Activated naive CD8-positive, alpha-beta T cell treated with anti-CD3 and anti-CD28 coated beads for 36 hours (primary cell): ENCODE measurements at regions not wholly inside any gene's neighbourhood (a gene's known extent, or its start where the extent isn't known, plus 50 kb on each side); places are given as distances from the start of the nearest gene placed in this dataset.

Experiments used
- DNase-seq: peaks from one replicate; pipeline ENCODE4 v3.0.0; 2021
- H3K27ac Mint-ChIP-seq: one replicate; pipeline ENCODE4 v1.8.0; 2022; ENCODE audit warnings: mild to moderate bottlenecking, moderate library complexity, mixed read lengths
- H3K27me3 Mint-ChIP-seq: one replicate; pipeline ENCODE4 v1.8.0; 2022; ENCODE audit warnings: mild to moderate bottlenecking, mixed read lengths
- H3K36me3 Mint-ChIP-seq: one replicate; pipeline ENCODE4 v1.8.0; 2021; ENCODE audit warnings: mild to moderate bottlenecking, mixed read lengths
- H3K4me1 Mint-ChIP-seq: one replicate; pipeline ENCODE4 v1.8.0; 2021; ENCODE audit warnings: mixed read lengths
- H3K4me3 Mint-ChIP-seq: one replicate; pipeline ENCODE4 v1.8.0; 2022; ENCODE audit warnings: mild to moderate bottlenecking, moderate library complexity, mixed read lengths
- H3K9me3 Mint-ChIP-seq: one replicate; pipeline ENCODE4 v1.8.0; 2022; ENCODE audit warnings: mixed read lengths

- Mint-ChIP-seq H3K36me3 (no peaks in the 10 kb centered on the region), H3K27me3 (peaks cover 5% of the 10 kb centered on the region), H3K4me1 (no peaks in the 10 kb centered on the region), H3K27ac (no peak overlapping the region), H3K4me3 (no peak overlapping the region), H3K9me3 (no peaks in the 10 kb centered on the region)
- DNase-seq, result no peak
These were observed 85.4 kb upstream of the NR4A3 start for GRCh38 chr9:99736291-99736690.

- Mint-ChIP-seq H3K4me3 (no peak overlapping the region), H3K36me3 (no peaks in the 10 kb centered on the region), H3K27ac (no peak overlapping the region), H3K9me3 (no peaks in the 10 kb centered on the region), H3K4me1 (no peaks in the 10 kb centered on the region), H3K27me3 (peaks cover 5% of the 10 kb centered on the region)
- no peak for DNase-seq
These were observed 84.0 kb upstream of the NR4A3 start for GRCh38 chr9:99737649-99738048.

GRCh38 chr9:99743006-99743405, 78.7 kb upstream of the NR4A3 start:
- H3K36me3 Mint-ChIP-seq, result no peaks in the 10 kb centered on the region
- H3K9me3 Mint-ChIP-seq, result no peaks in the 10 kb centered on the region
- no peaks in the 10 kb centered on the region for H3K27me3 Mint-ChIP-seq
- no peaks in the 10 kb centered on the region for H3K4me1 Mint-ChIP-seq
- no peak overlapping the region for H3K4me3 Mint-ChIP-seq
- DNase-seq, result no peak
- no peak overlapping the region for H3K27ac Mint-ChIP-seq

GRCh38 chr9:99743455-99743854, 78.2 kb upstream of the NR4A3 start:
- DNase-seq, result no peak
- no peaks in the 10 kb centered on the region for H3K27me3 Mint-ChIP-seq
- no peaks in the 10 kb centered on the region for H3K9me3 Mint-ChIP-seq
- no peaks in the 10 kb centered on the region for H3K36me3 Mint-ChIP-seq
- no peaks in the 10 kb centered on the region for H3K4me1 Mint-ChIP-seq
- H3K27ac Mint-ChIP-seq, result no peak overlapping the region
- H3K4me3 Mint-ChIP-seq, result no peak overlapping the region

GRCh38 chr9:99744132-99744531, 77.6 kb upstream of the NR4A3 start:
- H3K27me3 Mint-ChIP-seq, result no peaks in the 10 kb centered on the region
- no peak overlapping the region for H3K4me3 Mint-ChIP-seq
- DNase-seq, result no peak
- H3K36me3 Mint-ChIP-seq, result no peaks in the 10 kb centered on the region
- no peaks in the 10 kb centered on the region for H3K4me1 Mint-ChIP-seq
- no peaks in the 10 kb centered on the region for H3K9me3 Mint-ChIP-seq
- no peak overlapping the region for H3K27ac Mint-ChIP-seq

GRCh38 chr9:99745085-99745484, 76.6 kb upstream of the NR4A3 start:
- H3K36me3 Mint-ChIP-seq, result no peaks in the 10 kb centered on the region
- no peaks in the 10 kb centered on the region for H3K4me1 Mint-ChIP-seq
- H3K9me3 Mint-ChIP-seq, result no peaks in the 10 kb centered on the region
- H3K4me3 Mint-ChIP-seq, result no peak overlapping the region
- no peaks in the 10 kb centered on the region for H3K27me3 Mint-ChIP-seq
- no peak for DNase-seq
- H3K27ac Mint-ChIP-seq, result no peak overlapping the region

- H3K4me1 Mint-ChIP-seq, result no peaks in the 10 kb centered on the region
These were observed 75.3 kb upstream of the NR4A3 start for GRCh38 chr9:99746406-99746805.

GRCh38 chr9:99748266-99748665, 73.4 kb upstream of the NR4A3 start:
- no peaks in the 10 kb centered on the region for H3K9me3 Mint-ChIP-seq
- H3K27me3 Mint-ChIP-seq, result no peaks in the 10 kb centered on the region
- H3K4me1 Mint-ChIP-seq, result no peaks in the 10 kb centered on the region
- H3K36me3 Mint-ChIP-seq, result no peaks in the 10 kb centered on the region
- no peak for DNase-seq
- H3K27ac Mint-ChIP-seq, result no peak overlapping the region
- no peak overlapping the region for H3K4me3 Mint-ChIP-seq

More at GRCh38 chr9:99746406-99746805, 75.3 kb upstream of the NR4A3 start:
- Mint-ChIP-seq H3K27me3 (no peaks in the 10 kb centered on the region), H3K9me3 (no peaks in the 10 kb centered on the region), H3K27ac (no peak overlapping the region), H3K4me3 (no peak overlapping the region), H3K36me3 (no peaks in the 10 kb centered on the region)
- DNase-seq, result no peak

- no peak overlapping the region for H3K4me3 Mint-ChIP-seq
- no peaks in the 10 kb centered on the region for H3K4me1 Mint-ChIP-seq
- no peaks in the 10 kb centered on the region for H3K36me3 Mint-ChIP-seq
- H3K27ac Mint-ChIP-seq, result no peak overlapping the region
- no peaks in the 10 kb centered on the region for H3K27me3 Mint-ChIP-seq
- no peak for DNase-seq
- no peaks in the 10 kb centered on the region for H3K9me3 Mint-ChIP-seq
These were observed 73.0 kb upstream of the NR4A3 start for GRCh38 chr9:99748676-99749075.

- DNase-seq, result no peak
- Mint-ChIP-seq H3K27ac (no peak overlapping the region), H3K4me1 (no peaks in the 10 kb centered on the region), H3K4me3 (no peak overlapping the region), H3K27me3 (no peaks in the 10 kb centered on the region), H3K36me3 (no peaks in the 10 kb centered on the region), H3K9me3 (no peaks in the 10 kb centered on the region)
These were observed 72.0 kb upstream of the NR4A3 start for GRCh38 chr9:99749641-99750040.

- H3K9me3 Mint-ChIP-seq, result no peaks in the 10 kb centered on the region
- no peak for DNase-seq
- no peaks in the 10 kb centered on the region for H3K27me3 Mint-ChIP-seq
- no peaks in the 10 kb centered on the region for H3K4me1 Mint-ChIP-seq
- no peak overlapping the region for H3K27ac Mint-ChIP-seq
- H3K36me3 Mint-ChIP-seq, result no peaks in the 10 kb centered on the region
- no peak overlapping the region for H3K4me3 Mint-ChIP-seq
These were observed 71.2 kb upstream of the NR4A3 start for GRCh38 chr9:99750526-99750925.

- H3K4me1 Mint-ChIP-seq, result no peaks in the 10 kb centered on the region
- no peak overlapping the region for H3K4me3 Mint-ChIP-seq
- no peaks in the 10 kb centered on the region for H3K9me3 Mint-ChIP-seq
These were observed 69.1 kb upstream of the NR4A3 start for GRCh38 chr9:99752417-99753109.

GRCh38 chr9:99753436-99753835, 68.2 kb upstream of the NR4A3 start:
- H3K9me3 Mint-ChIP-seq, result no peaks in the 10 kb centered on the region
- H3K4me3 Mint-ChIP-seq, result no peak overlapping the region
- no peaks in the 10 kb centered on the region for H3K27me3 Mint-ChIP-seq
- H3K36me3 Mint-ChIP-seq, result no peaks in the 10 kb centered on the region
- no peaks in the 10 kb centered on the region for H3K4me1 Mint-ChIP-seq
- H3K27ac Mint-ChIP-seq, result no peak overlapping the region
- no peak for DNase-seq

More at GRCh38 chr9:99752417-99753109, 69.1 kb upstream of the NR4A3 start:
- DNase-seq, result no peak
- H3K27me3 Mint-ChIP-seq, result no peaks in the 10 kb centered on the region
- no peaks in the 10 kb centered on the region for H3K36me3 Mint-ChIP-seq
- H3K27ac Mint-ChIP-seq, result no peak overlapping the region

- Mint-ChIP-seq H3K9me3 (peaks cover 2% of the 10 kb centered on the region), H3K36me3 (no peaks in the 10 kb centered on the region), H3K27me3 (peaks cover 10% of the 10 kb centered on the region), H3K27ac (no peak overlapping the region), H3K4me1 (peaks cover 2% of the 10 kb centered on the region), H3K4me3 (no peak overlapping the region)
- DNase-seq, result no peak
These were observed 61.3 kb upstream of the NR4A3 start for GRCh38 chr9:99760421-99760820.

GRCh38 chr9:99762470-99762869, 59.2 kb upstream of the NR4A3 start:
- Mint-ChIP-seq H3K4me1 (peaks cover 2% of the 10 kb centered on the region), H3K27ac (no peak overlapping the region), H3K4me3 (no peak overlapping the region), H3K9me3 (peaks cover 2% of the 10 kb centered on the region), H3K36me3 (no peaks in the 10 kb centered on the region), H3K27me3 (peaks cover 17% of the 10 kb centered on the region)
- no peak for DNase-seq
